Fibroblast of lung (primary cell): ENCODE measurements at regions not wholly inside any gene's neighbourhood (a gene's known extent, or its start where the extent isn't known, plus 50 kb on each side); places are given as distances from the start of the nearest gene placed in this dataset.

Experiments
- CTCF ChIP-seq, 2 donors: IDR thresholded peaks in 1 of 2; conservative IDR thresholded peaks in 1 of 2; 1 replicate in 1 of 2; 2 replicates in 1 of 2; pipeline ENCODE4 v1.5.1; 2011 to 2012; ENCODE audit warnings: low read length in 2 of 2, control low read depth in 1 of 2, inconsistent platforms in 1 of 2, low read depth in 1 of 2, mild to moderate bottlenecking in 1 of 2
- EZH2 ChIP-seq: IDR thresholded peaks from 2 replicates; pipeline ENCODE4 v1.5.1; 2012; ENCODE audit warnings: low read length, control low read depth, mild to moderate bottlenecking; ENCODE audit errors: missing control alignments

- TF ChIP-seq CTCF (conservative IDR thresholded peaks at IDR 0.05 in 1 of 2, IDR thresholded peaks at IDR 0.05 in 1 of 2; ENCODE audit: low read depth in 1 of 2, low read length in 2 of 2), result no peak
- no peak for TF ChIP-seq EZH2
Observed at GRCh38 chr4:179001918-179002317, 1559.7 kb upstream of the AGA start.
